Hematopoietic multipotent progenitor cell treated with erythropoietin and hydrocortisone succinate and interleukin-3 and kit ligand, for 8 days (in vitro differentiated cells): ENCODE measurements at regions not wholly inside any gene's neighbourhood (a gene's known extent, or its start where the extent isn't known, plus 50 kb on each side); places are given as distances from the start of the nearest gene placed in this dataset.

ENCODE experiments used
- DNase-seq: peaks from one replicate; pipeline ENCODE4 v3.0.0-alpha.2; 2015

DNA sequence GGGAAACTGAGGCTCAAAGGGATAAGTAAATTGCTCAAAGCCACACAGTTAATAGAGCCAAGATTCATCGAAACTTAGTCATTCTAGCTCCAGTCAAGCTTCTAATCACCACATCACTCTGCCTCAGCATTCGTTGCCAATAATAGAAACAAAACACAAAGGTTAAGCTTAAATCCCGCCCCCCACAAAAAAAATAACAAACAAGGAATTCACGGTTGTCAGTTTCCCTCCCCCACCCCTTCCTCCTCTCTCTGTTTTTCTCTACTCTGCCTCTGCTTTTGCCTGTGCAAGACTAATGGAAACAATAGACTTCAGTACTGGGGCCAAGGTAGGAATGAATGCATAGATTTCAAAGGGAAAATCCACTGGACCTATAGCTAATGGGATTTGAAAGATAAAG, 70.7 kb upstream of the ZNF644 start:
- no peak for DNase-seq

DNA sequence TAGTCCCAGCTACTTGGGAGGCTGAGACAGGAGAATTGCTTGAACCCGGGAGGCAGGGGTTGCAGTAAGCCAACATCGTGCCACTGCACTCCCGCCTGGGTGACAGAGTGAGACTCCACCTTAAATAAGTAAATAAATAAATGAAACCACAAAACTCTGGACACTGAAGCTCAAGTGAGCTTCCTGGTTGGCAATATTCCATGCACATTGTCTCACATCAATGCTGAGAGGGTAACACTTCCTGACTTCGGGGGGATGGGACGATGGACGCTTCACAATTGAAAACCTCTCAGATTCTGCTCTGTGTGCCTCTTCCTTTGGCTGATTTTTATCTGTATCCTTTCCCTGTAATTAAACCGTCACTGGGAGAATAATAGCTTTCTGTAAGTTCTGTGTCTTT, 70.0 kb upstream of the ZNF644 start:
- no peak for DNase-seq

DNA sequence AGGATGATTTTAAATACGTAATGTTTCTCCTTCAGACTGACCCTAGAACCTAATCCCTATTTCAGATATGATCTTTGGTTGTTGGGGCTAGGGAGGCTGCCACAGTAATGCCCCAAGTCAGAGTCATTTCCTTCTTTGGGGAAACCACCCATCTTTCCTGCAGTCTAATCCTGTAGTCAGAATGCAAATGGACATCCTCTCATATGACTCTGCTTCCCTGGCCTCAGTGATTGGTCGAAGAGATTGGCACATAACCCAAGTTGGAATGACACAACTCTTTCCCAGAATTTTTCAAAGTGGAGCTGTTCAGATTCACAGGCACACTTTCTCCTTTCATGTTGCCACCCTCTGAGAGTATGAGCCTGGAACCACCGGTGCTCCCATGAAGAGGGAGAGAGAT, 58.8 kb upstream of the ZNF644 start:
- DNase-seq, result no peak

DNA sequence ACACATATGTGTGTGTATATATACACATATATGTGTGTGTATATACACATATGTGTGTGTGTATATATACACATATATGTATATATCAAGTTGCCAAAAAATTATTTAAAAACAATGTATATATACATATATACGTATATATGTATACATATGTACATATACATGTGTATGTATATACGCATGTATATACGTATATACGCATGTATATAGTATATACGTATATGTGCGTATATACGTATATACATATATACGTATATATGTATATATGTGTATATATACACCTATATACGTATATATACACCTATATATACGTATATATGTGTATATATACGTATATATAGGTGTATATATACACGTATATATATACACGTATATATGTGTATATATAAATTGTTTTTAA, 57.0 kb upstream of the ZNF644 start:
- no peak for DNase-seq

DNA sequence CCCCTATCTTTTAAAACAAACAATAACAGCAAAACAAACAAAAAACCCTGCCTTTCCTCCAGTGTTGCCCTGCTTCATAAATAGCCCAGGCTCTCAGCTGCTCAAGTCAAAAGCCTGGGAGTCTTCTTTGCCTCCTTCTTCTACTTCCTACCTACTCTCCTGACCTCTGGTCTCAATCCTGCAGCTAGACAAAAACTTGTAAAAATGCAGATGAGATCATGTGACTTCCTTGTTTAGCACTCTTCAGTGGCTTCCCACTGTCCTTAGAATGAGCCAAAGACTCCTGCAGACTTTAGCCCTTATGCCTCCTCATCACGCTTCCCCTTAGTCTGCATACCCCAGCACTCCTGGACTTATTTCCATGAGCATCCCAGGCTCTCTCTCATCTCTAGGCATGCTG, 55.0 kb upstream of the ZNF644 start:
- no peak for DNase-seq

DNA sequence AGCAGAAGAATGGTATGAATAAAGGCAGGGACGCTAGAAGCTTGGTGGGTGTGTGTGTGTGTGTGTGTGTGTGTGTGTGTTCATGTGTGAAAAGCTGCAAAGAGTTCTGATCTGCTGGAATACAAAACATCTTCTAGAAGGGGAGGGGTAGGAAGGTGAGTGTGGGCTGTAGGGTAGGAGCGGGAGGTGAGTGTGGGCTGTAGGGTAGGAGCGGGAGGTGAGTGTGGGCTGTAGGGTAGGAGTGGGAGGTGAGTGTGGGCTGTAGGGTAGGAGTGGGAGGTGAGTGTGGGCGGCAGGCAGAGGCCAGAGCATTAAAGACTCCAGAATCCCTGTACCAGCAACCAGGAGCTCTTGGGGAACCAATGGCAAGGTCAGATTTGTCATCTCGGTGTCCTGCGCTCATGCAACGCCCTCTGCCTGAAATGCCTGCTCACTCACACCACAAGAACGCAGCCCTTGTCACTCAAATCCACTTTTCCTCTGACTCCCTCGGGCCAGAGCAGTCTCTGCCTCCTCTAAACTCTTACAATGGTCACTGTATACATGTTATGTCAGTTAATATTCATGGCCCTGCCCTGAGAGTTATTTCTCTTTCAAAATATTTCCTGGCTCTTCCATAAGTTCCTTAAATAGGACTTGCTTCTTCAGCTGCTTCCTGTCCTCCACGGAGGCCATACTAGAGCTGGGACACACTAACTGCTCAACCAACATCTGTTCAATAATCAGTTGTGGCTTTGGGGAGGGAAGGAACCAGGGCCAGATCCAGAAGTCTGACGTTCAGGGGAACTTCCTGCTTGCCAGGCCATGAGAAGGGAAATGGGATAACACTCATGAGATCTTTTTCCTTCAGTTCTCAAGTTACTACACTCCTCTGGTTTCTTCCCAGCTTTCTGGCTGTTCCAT, 53.6 kb upstream of the ZNF644 start:
- DNase-seq, result no peak

DNA sequence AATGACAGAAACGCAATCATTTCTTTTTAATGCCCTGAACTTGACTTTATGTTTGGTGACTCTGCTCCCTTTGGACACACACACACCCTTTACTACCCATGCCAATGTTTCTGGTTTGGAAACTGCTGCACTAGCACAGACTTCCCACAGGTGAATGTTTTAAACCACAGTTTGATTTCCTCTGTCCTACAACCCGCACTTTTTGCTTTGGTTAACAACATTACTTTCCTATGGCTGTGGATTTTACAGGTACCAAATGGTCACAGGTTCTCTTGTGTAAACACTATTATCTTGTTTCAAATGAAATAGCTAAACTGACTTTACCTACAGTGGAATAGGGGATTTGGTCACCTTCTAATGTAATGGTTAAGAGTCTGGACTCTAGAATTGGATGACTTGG, 51.5 kb upstream of the ZNF644 start:
- no peak for DNase-seq

DNA sequence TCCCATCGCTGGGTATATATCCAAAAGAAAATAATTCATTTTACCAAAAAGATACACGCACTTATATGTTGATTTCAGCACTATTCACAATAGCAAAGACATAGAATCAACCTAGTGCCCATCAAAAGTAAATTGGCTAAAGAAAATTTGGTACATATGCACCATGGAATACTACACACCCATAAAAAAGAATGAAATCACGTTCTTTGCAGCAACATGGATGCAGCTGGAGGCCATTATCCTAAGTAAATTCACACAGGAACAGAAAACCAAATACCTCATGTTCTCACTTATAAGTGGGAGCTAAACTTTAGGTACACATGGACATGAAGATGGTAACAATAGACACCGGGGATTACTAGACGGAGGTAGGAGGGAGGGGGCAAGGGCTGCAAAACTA, 50.0 kb upstream of the ZNF644 start:
- DNase-seq, result no peak
